Adrenal gland (tissue), 5 donors: ENCODE measurements at regions not wholly inside any gene's neighbourhood (a gene's known extent, or its start where the extent isn't known, plus 50 kb on each side); places are given as distances from the start of the nearest gene placed in this dataset.

Source experiments
- POLR2A ChIP-seq, 2 donors: fragments of 450-650 bp; IDR thresholded peaks; one replicate each; pipeline ENCODE4 v1.6.1; 2017; ENCODE audit warnings: antibody characterized with exemption in 2 of 2, mild to moderate bottlenecking in 2 of 2, moderate library complexity in 1 of 2
- TF ChIP-seq, protein P1 (sequence below), 6 experiments: fragments of 450-650 bp in 4 of 6; fragments of 200-600 bp in 2 of 6; sonication (generic) in 1 of 6; IDR thresholded peaks; 1 replicate in 5 of 6; 2 replicates in 1 of 6; pipeline versions ENCODE4 v1.5.1 to v1.8.0; 2016 to 2021; ENCODE audit warnings: antibody characterized with exemption in 6 of 6, mild to moderate bottlenecking in 2 of 6, moderate library complexity in 1 of 6
- donor health status: DM: no; HTN: no; CAD: no.

DNA sequence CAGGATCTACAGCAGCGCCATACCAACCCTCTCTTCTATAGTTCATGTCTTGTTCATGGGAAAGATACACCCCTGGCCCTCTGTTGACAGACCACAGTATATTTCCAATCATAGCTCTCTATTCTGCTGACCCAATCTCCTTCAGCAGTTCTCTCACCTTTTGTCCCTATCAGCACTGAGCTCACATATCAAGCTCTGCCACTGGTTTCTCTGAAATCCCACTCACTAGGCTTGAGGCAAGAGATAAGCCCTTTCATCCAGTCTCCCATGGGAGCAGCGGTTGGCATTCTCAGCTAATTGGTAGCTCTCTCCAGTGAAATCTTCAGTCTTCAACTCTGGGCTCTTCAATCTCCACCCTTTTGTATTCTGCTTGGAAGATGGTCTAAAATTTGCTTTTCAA is 313.4 kb downstream of the GJA1 start:
- TF ChIP-seq, protein P1, sequence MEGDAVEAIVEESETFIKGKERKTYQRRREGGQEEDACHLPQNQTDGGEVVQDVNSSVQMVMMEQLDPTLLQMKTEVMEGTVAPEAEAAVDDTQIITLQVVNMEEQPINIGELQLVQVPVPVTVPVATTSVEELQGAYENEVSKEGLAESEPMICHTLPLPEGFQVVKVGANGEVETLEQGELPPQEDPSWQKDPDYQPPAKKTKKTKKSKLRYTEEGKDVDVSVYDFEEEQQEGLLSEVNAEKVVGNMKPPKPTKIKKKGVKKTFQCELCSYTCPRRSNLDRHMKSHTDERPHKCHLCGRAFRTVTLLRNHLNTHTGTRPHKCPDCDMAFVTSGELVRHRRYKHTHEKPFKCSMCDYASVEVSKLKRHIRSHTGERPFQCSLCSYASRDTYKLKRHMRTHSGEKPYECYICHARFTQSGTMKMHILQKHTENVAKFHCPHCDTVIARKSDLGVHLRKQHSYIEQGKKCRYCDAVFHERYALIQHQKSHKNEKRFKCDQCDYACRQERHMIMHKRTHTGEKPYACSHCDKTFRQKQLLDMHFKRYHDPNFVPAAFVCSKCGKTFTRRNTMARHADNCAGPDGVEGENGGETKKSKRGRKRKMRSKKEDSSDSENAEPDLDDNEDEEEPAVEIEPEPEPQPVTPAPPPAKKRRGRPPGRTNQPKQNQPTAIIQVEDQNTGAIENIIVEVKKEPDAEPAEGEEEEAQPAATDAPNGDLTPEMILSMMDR (IDR thresholded peaks at IDR 0.05), result no peak
- no peak for TF ChIP-seq POLR2A (IDR thresholded peaks at IDR 0.05)
